ENCODE measurements at regions not wholly inside any gene's neighbourhood (a gene's known extent, or its start where the extent isn't known, plus 50 kb on each side); places are given as distances from the start of the nearest gene placed in this dataset.

- no peak for TF ChIP-seq CTCF (IDR thresholded peaks at IDR 0.05)
- Mint-ChIP-seq H3K9me3 (peaks cover 2% of the 10 kb centered on the region), H3K4me1 (ENCODE audit: low read depth) (no peaks in the 10 kb centered on the region), H3K27ac (no peak overlapping the region), H3K4me3 (no peak overlapping the region), H3K36me3 (ENCODE audit: low read depth) (no peaks in the 10 kb centered on the region), H3K27me3 (no peaks in the 10 kb centered on the region)
- ChIA-PET POLR2A (no interaction called here), CTCF (no interaction called here)
- DNase-seq = no peak
- ATAC-seq = no peak
- intact Hi-C loops (cut with micrococcal nuclease) = no loop called here
These were observed 607.6 kb upstream of the MAN1A1 start for GRCh38 chr6:119957195-119957594.

GRCh38 chr6:119952696-119953095, 603.1 kb upstream of the MAN1A1 start:
- intact Hi-C loops (cut with micrococcal nuclease) = no loop called here
- Mint-ChIP-seq H3K4me1 (ENCODE audit: low read depth) (no peaks in the 10 kb centered on the region), H3K9me3 (peaks cover 2% of the 10 kb centered on the region), H3K36me3 (ENCODE audit: low read depth) (no peaks in the 10 kb centered on the region), H3K27me3 (no peaks in the 10 kb centered on the region), H3K4me3 (no peak overlapping the region), H3K27ac (no peak overlapping the region)
- DNase-seq (no peak), ATAC-seq (no peak)
- CTCF ChIA-PET = no interaction called here
- POLR2A ChIA-PET = no interaction called here
- no peak for TF ChIP-seq CTCF (IDR thresholded peaks at IDR 0.05)

- POLR2A ChIA-PET = no interaction called here
- DNase-seq = no peak
- peaks cover 2% of the 10 kb centered on the region for H3K9me3 Mint-ChIP-seq
- no peak overlapping the region for H3K27ac Mint-ChIP-seq
- H3K4me3 Mint-ChIP-seq = no peak overlapping the region
- H3K36me3 Mint-ChIP-seq (ENCODE audit: low read depth) = no peaks in the 10 kb centered on the region
- ATAC-seq = no peak
- no peaks in the 10 kb centered on the region for H3K4me1 Mint-ChIP-seq (ENCODE audit: low read depth)
- TF ChIP-seq CTCF (IDR thresholded peaks at IDR 0.05) = no peak
- CTCF ChIA-PET = no interaction called here
- H3K27me3 Mint-ChIP-seq = no peaks in the 10 kb centered on the region
- intact Hi-C loops (cut with micrococcal nuclease) = no loop called here
These were observed 601.1 kb upstream of the MAN1A1 start for GRCh38 chr6:119950681-119951080.

GRCh38 chr6:119942078-119942752, 592.7 kb upstream of the MAN1A1 start:
- POLR2A ChIA-PET = no interaction called here
- H3K27ac Mint-ChIP-seq = no peak overlapping the region
- H3K4me3 Mint-ChIP-seq = no peak overlapping the region
- ATAC-seq (no peak), DNase-seq (no peak)
- CTCF ChIA-PET = no interaction called here
- H3K9me3 Mint-ChIP-seq = no peaks in the 10 kb centered on the region
- intact Hi-C loops (cut with micrococcal nuclease) = no loop called here
- H3K4me1 Mint-ChIP-seq (ENCODE audit: low read depth) = no peaks in the 10 kb centered on the region
- H3K27me3 Mint-ChIP-seq = peaks cover 5% of the 10 kb centered on the region
- H3K36me3 Mint-ChIP-seq (ENCODE audit: low read depth) = no peaks in the 10 kb centered on the region
- no peak for TF ChIP-seq CTCF (IDR thresholded peaks at IDR 0.05)

GRCh38 chr6:119938752-119939151, 589.2 kb upstream of the MAN1A1 start:
- no peaks in the 10 kb centered on the region for H3K36me3 Mint-ChIP-seq (ENCODE audit: low read depth)
- intact Hi-C loops (cut with micrococcal nuclease) = no loop called here
- no peak overlapping the region for H3K4me3 Mint-ChIP-seq
- TF ChIP-seq CTCF (IDR thresholded peaks at IDR 0.05) = no peak
- H3K9me3 Mint-ChIP-seq = no peaks in the 10 kb centered on the region
- CTCF ChIA-PET = no interaction called here
- no peak overlapping the region for H3K27ac Mint-ChIP-seq
- POLR2A ChIA-PET = no interaction called here
- DNase-seq = no peak
- H3K4me1 Mint-ChIP-seq (ENCODE audit: low read depth) = no peaks in the 10 kb centered on the region
- peaks cover 4% of the 10 kb centered on the region for H3K27me3 Mint-ChIP-seq
- no peak for ATAC-seq

Data from activated CD8-positive, alpha-beta T cell treated with anti-CD3 and anti-CD28 coated beads for 36 hours (primary cell).